ENCODE measurements at regions not wholly inside any gene's neighbourhood (a gene's known extent, or its start where the extent isn't known, plus 50 kb on each side); places are given as distances from the start of the nearest gene placed in this dataset.

GRCh38 chr6:144928847-144929246 lies 643.7 kb downstream of the UTRN start:
- 100% methylated on average over 1 of the region's 1 CpG for WGBS
- Histone ChIP-seq H3K27me3 (ENCODE audit: control insufficient read depth in 4 of 4, insufficient read depth in 4 of 4, low read length in 3 of 4) (no peaks in the 10 kb centered on the region), H3K4me1 (ENCODE audit: control insufficient read depth in 4 of 4, insufficient read depth in 4 of 4, low read length in 3 of 4) (peaks cover 0 to 19% (median 15%) of the 10 kb centered on the region in 4 donors), H3K36me3 (ENCODE audit: control insufficient read depth in 4 of 4, insufficient read depth in 3 of 4, low read depth in 1 of 4, low read length in 3 of 4) (no peaks in the 10 kb centered on the region), H3K4me3 (ENCODE audit: low read depth in 1 of 3, low read length in 3 of 3) (no peak overlapping the region), H3K27ac (ENCODE audit: low read depth in 1 of 2, low read length in 2 of 2) (no peak overlapping the region), H3K9ac (ENCODE audit: low read depth in 1 of 2, low read length in 2 of 2) (no peak overlapping the region), H3K9me3 (ENCODE audit: control insufficient read depth in 4 of 4, low read length in 3 of 4) (no peaks in the 10 kb centered on the region)
- TF ChIP-seq HNF4A (conservative IDR thresholded peaks at IDR 0.05) (no peak), RXRA (IDR thresholded peaks at IDR 0.05) (no peak), NR2F2 (IDR thresholded peaks at IDR 0.05) (no peak), FOXA1 (IDR thresholded peaks at IDR 0.05) (no peak)
- TF ChIP-seq, protein P1, sequence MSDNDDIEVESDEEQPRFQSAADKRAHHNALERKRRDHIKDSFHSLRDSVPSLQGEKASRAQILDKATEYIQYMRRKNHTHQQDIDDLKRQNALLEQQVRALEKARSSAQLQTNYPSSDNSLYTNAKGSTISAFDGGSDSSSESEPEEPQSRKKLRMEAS (IDR thresholded peaks at IDR 0.05): no peak
- DNase-seq (ENCODE audit: low spot score): no peak

GRCh38 chr6:144929262-144929661 lies 644.1 kb downstream of the UTRN start:
- no peak for DNase-seq (ENCODE audit: low spot score)
- Histone ChIP-seq H3K27ac (ENCODE audit: low read depth in 1 of 2, low read length in 2 of 2) (no peak overlapping the region), H3K9ac (ENCODE audit: low read depth in 1 of 2, low read length in 2 of 2) (no peak overlapping the region), H3K4me1 (ENCODE audit: control insufficient read depth in 4 of 4, insufficient read depth in 4 of 4, low read length in 3 of 4) (peaks cover 0 to 19% (median 15%) of the 10 kb centered on the region in 4 donors), H3K4me3 (ENCODE audit: low read depth in 1 of 3, low read length in 3 of 3) (no peak overlapping the region), H3K36me3 (ENCODE audit: control insufficient read depth in 4 of 4, insufficient read depth in 3 of 4, low read depth in 1 of 4, low read length in 3 of 4) (no peaks in the 10 kb centered on the region), H3K27me3 (ENCODE audit: control insufficient read depth in 4 of 4, insufficient read depth in 4 of 4, low read length in 3 of 4) (no peaks in the 10 kb centered on the region), H3K9me3 (ENCODE audit: control insufficient read depth in 4 of 4, low read length in 3 of 4) (no peaks in the 10 kb centered on the region)
- TF ChIP-seq EGR1 (IDR thresholded peaks at IDR 0.05; ENCODE audit: low read depth in 2 of 2): no peak
- no peak for TF ChIP-seq HNF4A (conservative IDR thresholded peaks at IDR 0.05)
- TF ChIP-seq ZBTB33 (IDR thresholded peaks at IDR 0.05): no peak
- TF ChIP-seq RAD21 (IDR thresholded peaks at IDR 0.05): no peak
- TF ChIP-seq YY1 (IDR thresholded peaks at IDR 0.05): no peak
- TF ChIP-seq TAF1 (conservative IDR thresholded peaks at IDR 0.05): no peak
- TF ChIP-seq NR2F2 (IDR thresholded peaks at IDR 0.05): no peak
- TF ChIP-seq JUND (IDR thresholded peaks at IDR 0.05): no peak
- no peak for TF ChIP-seq FOXA2 (IDR thresholded peaks at IDR 0.05)
- no peak for TF ChIP-seq GABPA (IDR thresholded peaks at IDR 0.05 in 1 of 2, conservative IDR thresholded peaks at IDR 0.05 in 1 of 2)
- no peak for TF ChIP-seq ATF3 (IDR thresholded peaks at IDR 0.05)
- TF ChIP-seq, protein P2, sequence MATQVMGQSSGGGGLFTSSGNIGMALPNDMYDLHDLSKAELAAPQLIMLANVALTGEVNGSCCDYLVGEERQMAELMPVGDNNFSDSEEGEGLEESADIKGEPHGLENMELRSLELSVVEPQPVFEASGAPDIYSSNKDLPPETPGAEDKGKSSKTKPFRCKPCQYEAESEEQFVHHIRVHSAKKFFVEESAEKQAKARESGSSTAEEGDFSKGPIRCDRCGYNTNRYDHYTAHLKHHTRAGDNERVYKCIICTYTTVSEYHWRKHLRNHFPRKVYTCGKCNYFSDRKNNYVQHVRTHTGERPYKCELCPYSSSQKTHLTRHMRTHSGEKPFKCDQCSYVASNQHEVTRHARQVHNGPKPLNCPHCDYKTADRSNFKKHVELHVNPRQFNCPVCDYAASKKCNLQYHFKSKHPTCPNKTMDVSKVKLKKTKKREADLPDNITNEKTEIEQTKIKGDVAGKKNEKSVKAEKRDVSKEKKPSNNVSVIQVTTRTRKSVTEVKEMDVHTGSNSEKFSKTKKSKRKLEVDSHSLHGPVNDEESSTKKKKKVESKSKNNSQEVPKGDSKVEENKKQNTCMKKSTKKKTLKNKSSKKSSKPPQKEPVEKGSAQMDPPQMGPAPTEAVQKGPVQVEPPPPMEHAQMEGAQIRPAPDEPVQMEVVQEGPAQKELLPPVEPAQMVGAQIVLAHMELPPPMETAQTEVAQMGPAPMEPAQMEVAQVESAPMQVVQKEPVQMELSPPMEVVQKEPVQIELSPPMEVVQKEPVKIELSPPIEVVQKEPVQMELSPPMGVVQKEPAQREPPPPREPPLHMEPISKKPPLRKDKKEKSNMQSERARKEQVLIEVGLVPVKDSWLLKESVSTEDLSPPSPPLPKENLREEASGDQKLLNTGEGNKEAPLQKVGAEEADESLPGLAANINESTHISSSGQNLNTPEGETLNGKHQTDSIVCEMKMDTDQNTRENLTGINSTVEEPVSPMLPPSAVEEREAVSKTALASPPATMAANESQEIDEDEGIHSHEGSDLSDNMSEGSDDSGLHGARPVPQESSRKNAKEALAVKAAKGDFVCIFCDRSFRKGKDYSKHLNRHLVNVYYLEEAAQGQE (IDR thresholded peaks at IDR 0.05): no peak
- no peak for TF ChIP-seq SP1 (IDR thresholded peaks at IDR 0.05)
- TF ChIP-seq, protein P1 (IDR thresholded peaks at IDR 0.05): no peak
- WGBS: 98% methylated on average over 1 of the region's 1 CpG

Data from liver (tissue), 7 donors.